AG08396 (cell line): ENCODE measurements at regions not wholly inside any gene's neighbourhood (a gene's known extent, or its start where the extent isn't known, plus 50 kb on each side); places are given as distances from the start of the nearest gene placed in this dataset.

ENCODE experiments used
- DNase-seq: peaks from one replicate; pipeline ENCODE4 v3.0.0; 2012; ENCODE audit warnings: low spot score, mixed read lengths

GRCh38 chr3:6182909-6183308, 678.0 kb upstream of the GRM7 start:
- DNase-seq: no peak

GRCh38 chr3:6189384-6189783, 671.5 kb upstream of the GRM7 start:
- no peak for DNase-seq

- DNase-seq: no peak
These were observed 656.0 kb upstream of the GRM7 start for GRCh38 chr3:6204891-6205290.

- DNase-seq: no peak
These were observed 644.5 kb upstream of the GRM7 start for GRCh38 chr3:6216135-6217026.

GRCh38 chr3:6220447-6220846, 640.5 kb upstream of the GRM7 start:
- no peak for DNase-seq

GRCh38 chr3:6222069-6222468, 638.8 kb upstream of the GRM7 start:
- DNase-seq: no peak

- no peak for DNase-seq
These were observed 637.3 kb upstream of the GRM7 start for GRCh38 chr3:6223572-6223971.

GRCh38 chr3:6228958-6229683, 631.8 kb upstream of the GRM7 start:
- DNase-seq: no peak

- no peak for DNase-seq
These were observed 631.0 kb upstream of the GRM7 start for GRCh38 chr3:6229778-6230410.

GRCh38 chr3:6242104-6242503, 618.8 kb upstream of the GRM7 start:
- no peak for DNase-seq

- DNase-seq: no peak
These were observed 612.4 kb upstream of the GRM7 start for GRCh38 chr3:6248528-6248927.

- no peak for DNase-seq
These were observed 611.2 kb upstream of the GRM7 start for GRCh38 chr3:6249679-6250078.

GRCh38 chr3:6250167-6250566, 610.7 kb upstream of the GRM7 start:
- DNase-seq: no peak

GRCh38 chr3:6251612-6252400, 609.1 kb upstream of the GRM7 start:
- DNase-seq: no peak

GRCh38 chr3:6254490-6254889, 606.4 kb upstream of the GRM7 start:
- no peak for DNase-seq

- DNase-seq: no peak
These were observed 605.7 kb upstream of the GRM7 start for GRCh38 chr3:6255229-6255628.

- no peak for DNase-seq
These were observed 600.2 kb upstream of the GRM7 start for GRCh38 chr3:6260551-6261191.

GRCh38 chr3:6262010-6262409, 598.9 kb upstream of the GRM7 start:
- DNase-seq: no peak

GRCh38 chr3:6264036-6264435, 596.9 kb upstream of the GRM7 start:
- no peak for DNase-seq

GRCh38 chr3:6264906-6265305, 596.0 kb upstream of the GRM7 start:
- no peak for DNase-seq

GRCh38 chr3:6266135-6266534, 594.8 kb upstream of the GRM7 start:
- no peak for DNase-seq

- DNase-seq: no peak
These were observed 587.0 kb upstream of the GRM7 start for GRCh38 chr3:6273878-6274277.
